ENCODE measurements at regions not wholly inside any gene's neighbourhood (a gene's known extent, or its start where the extent isn't known, plus 50 kb on each side); places are given as distances from the start of the nearest gene placed in this dataset.

DNA sequence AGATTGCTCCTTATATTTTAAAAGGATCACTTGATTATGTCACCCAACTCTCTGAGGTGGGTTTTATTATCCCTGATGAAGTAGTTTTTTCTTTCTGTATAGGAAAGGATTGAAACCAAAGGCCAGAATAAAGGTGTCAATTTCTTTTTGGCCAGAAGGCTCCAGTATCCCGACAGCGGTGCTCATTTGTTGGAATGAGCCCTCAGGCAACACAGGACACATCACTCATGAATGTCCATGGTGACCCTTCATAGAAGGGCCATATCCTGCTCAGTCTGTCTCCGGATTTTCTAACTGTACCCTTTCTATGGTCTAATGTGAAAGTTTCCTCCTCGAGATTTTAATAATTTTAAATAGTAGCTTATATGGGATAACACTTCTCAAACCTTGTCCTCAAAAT, 171.3 kb upstream of the USP24 start:
- no peaks in the 10 kb centered on the region for H3K36me3 Mint-ChIP-seq (ENCODE audit: insufficient read depth, unreplicated experiment)
- no peak for DNase-seq
- H3K27ac Mint-ChIP-seq (ENCODE audit: unreplicated experiment), result no peak overlapping the region
- no peak overlapping the region for H3K4me3 Mint-ChIP-seq (ENCODE audit: low read depth, unreplicated experiment)
- intact Hi-C loops (cut with micrococcal nuclease; ENCODE audit: unreplicated experiment), result no loop called here
- no TSS peak for BruUV-seq (replicated peaks)
- H3K4me1 Mint-ChIP-seq (ENCODE audit: low read depth, unreplicated experiment), result no peaks in the 10 kb centered on the region
- H3K27me3 Mint-ChIP-seq (ENCODE audit: unreplicated experiment), result no peaks in the 10 kb centered on the region
- H3K9me3 Mint-ChIP-seq (ENCODE audit: low read depth, unreplicated experiment), result peaks cover 2% of the 10 kb centered on the region
- CTCF ChIA-PET, result no interaction called here
- TF ChIP-seq, protein P1, sequence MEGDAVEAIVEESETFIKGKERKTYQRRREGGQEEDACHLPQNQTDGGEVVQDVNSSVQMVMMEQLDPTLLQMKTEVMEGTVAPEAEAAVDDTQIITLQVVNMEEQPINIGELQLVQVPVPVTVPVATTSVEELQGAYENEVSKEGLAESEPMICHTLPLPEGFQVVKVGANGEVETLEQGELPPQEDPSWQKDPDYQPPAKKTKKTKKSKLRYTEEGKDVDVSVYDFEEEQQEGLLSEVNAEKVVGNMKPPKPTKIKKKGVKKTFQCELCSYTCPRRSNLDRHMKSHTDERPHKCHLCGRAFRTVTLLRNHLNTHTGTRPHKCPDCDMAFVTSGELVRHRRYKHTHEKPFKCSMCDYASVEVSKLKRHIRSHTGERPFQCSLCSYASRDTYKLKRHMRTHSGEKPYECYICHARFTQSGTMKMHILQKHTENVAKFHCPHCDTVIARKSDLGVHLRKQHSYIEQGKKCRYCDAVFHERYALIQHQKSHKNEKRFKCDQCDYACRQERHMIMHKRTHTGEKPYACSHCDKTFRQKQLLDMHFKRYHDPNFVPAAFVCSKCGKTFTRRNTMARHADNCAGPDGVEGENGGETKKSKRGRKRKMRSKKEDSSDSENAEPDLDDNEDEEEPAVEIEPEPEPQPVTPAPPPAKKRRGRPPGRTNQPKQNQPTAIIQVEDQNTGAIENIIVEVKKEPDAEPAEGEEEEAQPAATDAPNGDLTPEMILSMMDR (IDR thresholded peaks at IDR 0.05; ENCODE audit: unreplicated experiment), result no peak

DNA sequence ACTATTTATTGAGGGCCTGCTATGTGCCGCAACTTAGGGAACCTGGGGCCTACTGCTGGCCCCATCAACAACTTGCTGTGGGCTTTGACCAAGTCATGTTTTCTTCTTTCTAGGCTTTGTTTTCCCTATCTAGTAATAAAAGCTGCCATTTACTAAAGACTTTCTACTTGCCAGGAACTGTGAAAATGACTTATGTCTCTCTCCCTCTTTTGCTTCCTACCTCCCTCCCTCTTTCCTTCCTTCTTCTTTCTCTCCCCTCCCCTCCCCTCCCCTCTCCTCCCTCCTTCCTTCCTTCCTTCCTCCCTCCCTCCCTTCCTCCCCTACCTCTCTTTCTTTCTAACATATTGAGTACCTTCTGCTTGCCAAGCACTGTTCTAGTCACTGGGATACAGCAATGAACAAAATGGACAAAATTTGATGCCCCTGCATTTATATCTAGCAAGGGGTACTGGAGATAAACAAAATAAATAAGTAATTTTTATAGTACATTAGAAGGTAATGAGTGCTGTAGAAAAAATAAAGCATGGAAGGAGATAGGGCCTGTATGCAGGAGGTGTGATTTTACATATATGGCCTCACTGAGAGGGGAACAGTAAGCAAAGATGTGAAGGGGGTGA, 170.3 kb upstream of the USP24 start:
- no TSS peak for BruUV-seq (replicated peaks)
- Mint-ChIP-seq H3K27ac (ENCODE audit: unreplicated experiment) (no peak overlapping the region), H3K36me3 (ENCODE audit: insufficient read depth, unreplicated experiment) (no peaks in the 10 kb centered on the region)

DNA sequence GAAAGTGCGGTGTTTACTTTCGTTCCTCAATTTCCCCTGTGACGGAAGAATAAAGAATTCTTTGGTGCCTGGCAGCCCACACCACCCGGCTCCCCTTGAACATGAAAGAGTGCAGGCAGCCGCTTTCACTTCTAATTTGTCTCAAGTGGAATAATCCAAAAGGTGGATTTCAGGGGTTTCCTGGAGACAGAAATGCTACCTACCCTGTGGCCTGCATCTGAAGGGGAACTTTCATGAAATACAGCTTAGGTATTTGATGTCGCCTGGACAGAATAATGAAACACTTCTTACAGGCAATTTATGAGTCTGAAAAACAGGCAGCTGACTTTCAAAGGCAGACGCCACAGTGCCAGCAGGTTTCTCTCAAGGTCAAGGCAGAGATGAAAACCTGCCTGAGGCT, 169.5 kb upstream of the USP24 start:
- intact Hi-C loops (cut with micrococcal nuclease; ENCODE audit: unreplicated experiment), result no loop called here
- Mint-ChIP-seq H3K4me3 (ENCODE audit: low read depth, unreplicated experiment) (no peak overlapping the region), H3K27me3 (ENCODE audit: unreplicated experiment) (no peaks in the 10 kb centered on the region), H3K9me3 (ENCODE audit: low read depth, unreplicated experiment) (peaks cover 2% of the 10 kb centered on the region), H3K36me3 (ENCODE audit: insufficient read depth, unreplicated experiment) (no peaks in the 10 kb centered on the region), H3K27ac (ENCODE audit: unreplicated experiment) (no peak overlapping the region), H3K4me1 (ENCODE audit: low read depth, unreplicated experiment) (no peaks in the 10 kb centered on the region)
- TF ChIP-seq, protein P1 (IDR thresholded peaks at IDR 0.05; ENCODE audit: unreplicated experiment), result no peak
- no TSS peak for BruUV-seq (replicated peaks)
- CTCF ChIA-PET, result no interaction called here
- no peak for DNase-seq

More for the DNA sequence above, 170.3 kb upstream of the USP24 start:
- CTCF ChIA-PET, result no interaction called here
- Mint-ChIP-seq H3K4me3 (ENCODE audit: low read depth, unreplicated experiment) (no peak overlapping the region), H3K9me3 (ENCODE audit: low read depth, unreplicated experiment) (peaks cover 2% of the 10 kb centered on the region), H3K4me1 (ENCODE audit: low read depth, unreplicated experiment) (no peaks in the 10 kb centered on the region), H3K27me3 (ENCODE audit: unreplicated experiment) (no peaks in the 10 kb centered on the region)
- no peak for DNase-seq
- intact Hi-C loops (cut with micrococcal nuclease; ENCODE audit: unreplicated experiment), result no loop called here
- TF ChIP-seq, protein P1 (IDR thresholded peaks at IDR 0.05; ENCODE audit: unreplicated experiment), result no peak

DNA sequence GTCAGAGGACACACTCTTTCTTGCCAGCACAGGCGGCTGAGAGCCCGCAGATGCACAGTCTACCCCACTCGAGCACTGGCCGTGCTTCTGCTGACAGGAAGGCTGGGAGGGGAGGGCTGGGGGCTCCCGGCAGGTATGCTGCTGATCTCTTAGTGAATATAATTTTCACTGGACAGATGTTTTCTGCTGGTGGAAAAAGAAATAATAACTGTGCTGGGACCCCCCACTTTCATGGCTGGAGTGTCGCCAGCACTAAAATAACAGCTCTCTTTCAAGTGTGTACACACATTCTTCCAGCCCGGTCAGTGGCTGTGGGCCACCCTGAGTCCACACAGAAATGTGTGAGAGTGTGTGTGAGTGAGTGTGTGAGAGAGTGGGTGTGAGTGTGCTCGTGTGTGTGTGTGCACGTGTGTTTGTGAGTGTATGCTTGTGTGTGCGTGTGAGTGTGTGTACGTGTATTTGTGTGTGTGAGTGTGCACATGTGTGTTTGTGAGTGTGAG, 167.7 kb upstream of the USP24 start:
- CTCF ChIA-PET, result no interaction called here
- Mint-ChIP-seq H3K4me3 (ENCODE audit: low read depth, unreplicated experiment) (no peak overlapping the region), H3K27ac (ENCODE audit: unreplicated experiment) (no peak overlapping the region), H3K9me3 (ENCODE audit: low read depth, unreplicated experiment) (no peaks in the 10 kb centered on the region), H3K27me3 (ENCODE audit: unreplicated experiment) (no peaks in the 10 kb centered on the region), H3K36me3 (ENCODE audit: insufficient read depth, unreplicated experiment) (no peaks in the 10 kb centered on the region), H3K4me1 (ENCODE audit: low read depth, unreplicated experiment) (no peaks in the 10 kb centered on the region)
- no peak for DNase-seq
- no TSS peak for BruUV-seq (replicated peaks)
- TF ChIP-seq, protein P1 (IDR thresholded peaks at IDR 0.05; ENCODE audit: unreplicated experiment), result no peak
- intact Hi-C loops (cut with micrococcal nuclease; ENCODE audit: unreplicated experiment), result no loop called here

Data from Calu3 (cell line).